IPS-18c (cell line): ENCODE measurements at regions not wholly inside any gene's neighbourhood (a gene's known extent, or its start where the extent isn't known, plus 50 kb on each side); places are given as distances from the start of the nearest gene placed in this dataset.

Experiments used
- H3K4me3 ChIP-seq: 2 replicates; pipeline ENCODE4 v1.7.0; 2013; ENCODE audit warnings: low read depth, mild to moderate bottlenecking, low read length, moderate library complexity; ENCODE audit not compliant: insufficient read depth
- H3K9me3 ChIP-seq: one replicate; pipeline ENCODE4 v1.6.1; 2013; ENCODE audit warnings: mild to moderate bottlenecking, low read length, moderate library complexity; ENCODE audit not compliant: control insufficient read depth, insufficient read depth

DNA sequence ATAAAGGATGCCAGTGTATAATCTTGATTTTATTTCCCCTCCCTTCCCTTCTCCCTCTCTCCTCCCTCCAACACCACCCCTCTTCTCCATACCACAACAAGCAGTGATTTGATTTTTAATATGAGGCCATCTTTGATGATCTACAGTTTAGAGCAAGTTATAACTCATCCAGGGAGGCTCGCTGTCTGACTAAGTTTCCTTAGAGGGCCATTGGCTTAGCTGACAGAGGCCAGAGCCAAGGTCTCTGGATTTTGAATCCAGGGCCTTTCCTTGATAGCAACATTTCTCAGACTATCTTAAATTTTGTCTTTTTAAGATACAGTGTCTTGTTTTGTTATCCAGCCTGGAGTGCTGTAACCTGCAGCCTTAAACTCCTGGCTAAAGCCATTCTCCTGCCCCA, 431.0 kb upstream of the USP24 start:
- no peaks in the 10 kb centered on the region for H3K9me3 ChIP-seq

DNA sequence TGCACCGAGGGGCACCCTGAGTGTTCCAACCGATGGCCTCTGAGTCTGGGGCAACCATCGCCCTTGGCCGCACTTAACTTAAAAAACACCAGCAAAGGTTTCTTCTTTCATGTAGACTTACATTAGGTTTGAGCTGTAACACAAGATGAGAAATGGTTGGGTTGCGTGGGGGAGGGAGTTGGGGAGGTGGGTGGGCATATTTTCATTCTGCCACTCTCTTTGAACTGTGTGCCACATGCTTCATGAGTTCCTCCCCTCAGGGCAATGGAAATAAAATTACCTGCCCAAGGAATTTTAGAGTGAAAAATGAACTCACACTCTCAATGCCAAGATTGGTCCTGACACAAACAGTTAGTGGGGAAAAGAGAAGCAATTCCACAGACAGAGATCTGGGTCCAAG, 430.1 kb upstream of the USP24 start:
- H3K4me3 ChIP-seq: no peak overlapping the region
- no peaks in the 10 kb centered on the region for H3K9me3 ChIP-seq

More for the DNA sequence above, 431.0 kb upstream of the USP24 start:
- H3K4me3 ChIP-seq: no peak overlapping the region

DNA sequence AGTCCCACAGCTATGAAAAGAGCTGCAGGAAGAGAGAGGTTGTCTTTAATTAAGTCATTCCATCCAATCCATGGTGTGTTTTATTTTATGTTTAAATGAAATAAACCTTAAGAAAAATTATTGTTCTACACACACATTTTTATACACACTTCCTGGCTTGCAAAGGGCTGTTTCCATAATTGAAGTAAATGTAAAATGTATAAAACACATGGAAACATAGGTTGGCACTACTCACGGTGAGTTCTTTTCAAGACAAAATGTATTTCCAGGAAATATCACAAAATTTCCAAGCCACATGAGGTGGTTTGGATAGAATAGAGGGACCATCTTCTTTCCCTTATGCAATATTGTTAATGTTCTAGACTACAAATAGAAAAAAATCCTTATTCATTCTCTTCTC, 426.8 kb upstream of the USP24 start:
- H3K9me3 ChIP-seq: no peaks in the 10 kb centered on the region
- H3K4me3 ChIP-seq: no peak overlapping the region

DNA sequence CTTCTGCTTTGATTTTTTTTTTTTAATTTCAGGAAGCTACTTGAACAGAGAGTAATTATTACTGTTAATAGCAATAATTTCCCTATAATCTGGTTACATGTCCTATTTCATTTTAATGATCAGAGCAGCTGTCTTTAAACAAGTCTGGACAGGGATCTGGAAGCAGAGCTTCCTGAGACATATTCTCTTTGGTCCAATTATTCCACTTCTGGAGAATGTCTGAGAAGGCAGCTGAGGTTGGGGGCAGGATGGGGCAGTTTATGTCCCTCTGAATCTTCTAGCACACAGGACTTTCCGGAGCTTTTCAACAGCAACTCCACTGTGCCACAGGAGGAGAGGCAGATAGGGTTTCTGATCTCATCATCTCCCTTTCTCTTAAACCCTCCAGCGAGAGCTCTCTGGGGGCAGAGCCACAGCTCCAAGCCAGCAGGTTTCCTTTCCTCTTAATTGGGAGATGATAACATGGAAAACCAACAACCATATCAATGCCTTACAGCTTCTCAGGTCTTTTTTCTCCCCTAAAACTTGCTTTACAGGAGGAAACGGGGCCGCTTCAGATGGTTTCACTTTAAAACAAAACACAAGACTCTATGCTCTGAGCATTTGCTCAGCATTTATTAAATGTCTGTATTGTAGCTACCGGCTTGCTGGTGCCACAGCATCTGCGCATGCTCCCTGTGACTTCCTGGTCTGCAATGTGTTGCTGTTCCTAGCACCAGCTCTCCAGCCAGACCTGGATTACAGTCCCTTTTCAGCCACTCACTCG, 425.7 kb upstream of the USP24 start:
- H3K9me3 ChIP-seq: no peaks in the 10 kb centered on the region
- H3K4me3 ChIP-seq: no peak overlapping the region

DNA sequence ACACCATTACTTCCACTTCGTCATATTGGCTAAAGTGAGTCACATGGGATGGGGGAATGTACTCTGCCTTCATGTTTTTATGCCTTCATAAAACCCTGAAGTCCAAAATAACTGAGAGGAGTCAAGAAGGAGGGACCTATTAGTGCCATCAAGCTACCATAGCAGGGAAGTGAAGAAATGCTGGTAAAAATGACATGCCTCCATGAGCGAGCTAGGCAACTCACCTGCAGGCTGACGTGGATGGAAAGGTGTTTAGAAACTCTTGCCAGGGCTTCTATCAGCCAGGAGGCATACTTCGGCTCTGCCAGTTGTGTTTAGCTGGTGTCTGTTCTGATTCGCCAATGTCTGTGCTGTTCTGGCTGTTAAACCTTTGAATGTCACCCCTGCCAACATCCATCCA, 424.4 kb upstream of the USP24 start:
- no peaks in the 10 kb centered on the region for H3K9me3 ChIP-seq
- H3K4me3 ChIP-seq: no peak overlapping the region

DNA sequence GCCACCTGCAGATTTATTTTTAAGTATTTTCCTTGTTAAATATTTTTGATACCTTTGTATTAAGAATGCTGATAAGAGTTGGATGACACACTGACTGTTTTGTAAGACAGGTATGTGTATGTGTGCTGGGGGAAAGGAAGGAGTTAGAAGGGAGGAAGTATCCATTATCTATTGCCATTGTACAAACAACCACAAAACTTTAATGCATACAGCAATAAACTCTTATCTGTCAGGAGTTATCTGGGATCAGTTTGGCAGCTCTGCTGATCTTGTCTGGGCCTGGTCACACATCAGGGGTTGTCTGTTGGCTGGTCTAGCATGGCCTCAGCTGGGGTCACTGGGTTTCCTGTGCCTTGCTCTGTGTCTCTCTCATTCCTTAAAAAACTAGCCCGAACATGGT, 423.9 kb upstream of the USP24 start:
- no peaks in the 10 kb centered on the region for H3K9me3 ChIP-seq
- H3K4me3 ChIP-seq: no peak overlapping the region

DNA sequence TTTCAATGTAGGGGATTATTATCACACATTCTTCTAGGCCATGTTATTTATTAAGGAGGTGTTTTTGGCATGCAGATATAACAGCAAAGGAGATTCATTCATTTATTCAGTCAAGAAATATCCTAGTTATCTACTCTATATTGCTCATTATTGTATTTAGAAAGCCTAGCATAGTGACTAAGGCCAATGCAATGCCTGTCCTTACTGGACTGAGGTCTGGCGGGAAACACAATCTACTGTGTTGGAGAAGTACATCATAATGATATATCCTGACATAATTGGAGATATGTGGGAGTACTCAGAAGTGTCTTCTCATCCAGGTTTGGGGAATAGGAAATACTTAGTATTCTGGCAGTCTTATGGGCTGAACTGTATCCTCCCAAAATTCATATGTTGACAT, 421.5 kb upstream of the USP24 start:
- no peaks in the 10 kb centered on the region for H3K9me3 ChIP-seq
- H3K4me3 ChIP-seq: no peak overlapping the region

DNA sequence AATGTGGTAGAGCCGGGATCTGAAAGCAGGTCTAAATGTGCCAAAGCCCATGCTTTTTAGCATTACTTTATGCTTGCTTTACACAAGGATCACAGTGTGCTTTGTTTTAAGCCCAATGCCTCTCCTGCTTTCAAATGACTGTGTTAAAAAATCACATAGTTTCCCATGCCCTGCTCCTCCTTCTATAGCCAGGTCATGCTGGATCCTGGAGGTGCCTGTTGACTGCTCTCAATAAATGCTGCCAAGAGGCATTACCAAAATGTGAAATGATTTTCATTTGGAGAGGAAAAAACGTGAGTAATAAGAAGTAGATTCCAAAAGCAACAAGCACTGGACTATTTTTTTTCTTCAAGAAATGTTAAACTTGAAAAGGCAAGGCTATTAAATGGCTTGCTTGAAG, 420.7 kb upstream of the USP24 start:
- no peaks in the 10 kb centered on the region for H3K9me3 ChIP-seq
- no peak overlapping the region for H3K4me3 ChIP-seq

DNA sequence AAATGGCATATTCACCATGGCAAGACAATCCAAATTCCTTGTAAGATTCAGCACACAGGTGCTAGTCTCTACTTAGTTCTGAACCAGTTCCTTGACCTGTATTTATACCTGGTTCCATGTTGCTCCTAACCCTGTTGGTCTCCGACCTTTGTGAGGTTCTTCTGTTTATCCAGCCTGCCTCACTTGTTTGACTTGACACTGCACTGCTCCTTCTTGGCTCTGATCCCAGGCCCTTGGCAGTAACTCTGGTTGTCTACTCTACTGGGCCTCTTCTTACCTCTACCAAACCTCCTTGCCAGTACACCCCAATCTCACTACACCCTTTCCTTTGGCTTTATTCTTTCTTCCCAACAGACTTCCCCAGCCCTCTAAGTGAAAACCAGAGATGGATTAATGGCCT, 419.4 kb upstream of the USP24 start:
- Histone ChIP-seq H3K9me3 (no peaks in the 10 kb centered on the region), H3K4me3 (no peak overlapping the region)

DNA sequence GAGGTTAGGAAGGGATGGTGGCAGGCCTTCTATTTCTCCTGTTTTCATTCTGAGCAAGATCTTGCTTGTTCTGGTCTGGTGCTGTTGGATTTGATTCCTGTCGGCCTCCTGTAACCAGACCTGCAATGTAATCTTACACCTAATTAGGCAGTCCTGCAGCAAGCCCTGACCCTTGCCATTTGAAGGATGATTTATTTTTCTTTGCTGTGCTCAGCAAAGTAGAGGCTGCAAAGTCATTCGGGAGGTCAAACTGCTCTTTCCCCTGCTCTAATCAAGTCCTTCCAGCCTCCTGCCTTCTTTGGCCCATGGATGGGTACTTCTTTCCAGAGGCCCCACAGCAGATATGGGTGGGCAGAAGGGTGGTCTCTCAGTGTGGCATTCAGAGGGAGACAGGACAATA, 417.7 kb upstream of the USP24 start:
- no peak overlapping the region for H3K4me3 ChIP-seq
- H3K9me3 ChIP-seq: no peaks in the 10 kb centered on the region

DNA sequence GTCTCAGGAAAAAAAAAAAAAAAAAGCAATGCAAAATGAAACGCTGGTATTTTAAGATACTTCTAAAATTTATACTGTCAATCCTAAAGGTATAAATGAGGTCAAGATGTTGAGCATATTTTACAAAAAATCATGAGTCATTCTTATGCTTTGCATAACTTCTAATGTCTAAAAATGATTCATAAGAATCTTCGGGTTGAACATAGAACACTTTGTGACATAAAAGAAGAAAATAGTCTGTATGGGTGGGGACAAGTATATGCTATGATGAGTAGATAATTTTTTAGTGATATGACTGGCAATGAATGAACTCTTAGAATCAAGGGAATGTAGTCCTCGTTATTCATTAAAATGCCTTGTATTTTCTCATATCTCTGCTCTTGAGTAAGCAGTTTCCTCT, 416.9 kb upstream of the USP24 start:
- Histone ChIP-seq H3K4me3 (no peak overlapping the region), H3K9me3 (no peaks in the 10 kb centered on the region)

DNA sequence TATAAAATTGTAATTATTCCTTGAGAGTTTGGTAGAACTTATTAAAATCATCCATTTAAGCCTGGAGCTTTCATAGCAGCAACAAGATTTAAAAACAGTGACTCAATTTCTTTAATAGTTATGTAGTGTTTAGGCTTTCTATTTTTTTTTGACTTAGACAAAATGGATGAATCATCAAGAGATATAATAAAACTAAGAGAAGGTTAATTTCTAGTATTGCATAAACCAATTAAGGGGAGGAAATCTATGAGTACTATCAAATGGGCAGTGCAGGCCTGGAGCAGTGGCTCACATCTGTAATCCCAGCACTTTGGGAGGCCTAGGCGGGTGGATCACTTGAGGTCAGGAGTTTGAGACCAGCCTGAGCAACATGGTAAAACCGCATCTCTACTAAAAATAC, 416.3 kb upstream of the USP24 start:
- no peaks in the 10 kb centered on the region for H3K9me3 ChIP-seq
- no peak overlapping the region for H3K4me3 ChIP-seq

DNA sequence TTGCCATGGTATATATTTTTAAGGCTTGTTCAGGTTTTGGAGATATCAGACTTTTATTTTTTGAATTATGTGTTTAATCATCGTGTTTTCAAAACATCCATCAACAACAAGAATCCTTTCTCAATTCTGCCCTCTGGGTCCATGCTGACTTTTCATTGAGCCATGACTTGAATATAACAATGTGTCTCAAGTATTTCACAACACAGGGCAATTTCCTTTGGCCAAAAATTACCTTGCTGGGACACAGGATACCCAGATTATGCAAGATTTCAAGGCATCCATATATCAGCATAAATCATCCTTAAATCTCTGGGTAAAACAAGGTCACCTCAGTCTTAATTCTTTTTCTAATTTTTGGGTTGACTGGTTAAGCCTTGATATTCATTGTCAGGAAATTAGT, 411.2 kb upstream of the USP24 start:
- no peak overlapping the region for H3K4me3 ChIP-seq
- no peaks in the 10 kb centered on the region for H3K9me3 ChIP-seq

DNA sequence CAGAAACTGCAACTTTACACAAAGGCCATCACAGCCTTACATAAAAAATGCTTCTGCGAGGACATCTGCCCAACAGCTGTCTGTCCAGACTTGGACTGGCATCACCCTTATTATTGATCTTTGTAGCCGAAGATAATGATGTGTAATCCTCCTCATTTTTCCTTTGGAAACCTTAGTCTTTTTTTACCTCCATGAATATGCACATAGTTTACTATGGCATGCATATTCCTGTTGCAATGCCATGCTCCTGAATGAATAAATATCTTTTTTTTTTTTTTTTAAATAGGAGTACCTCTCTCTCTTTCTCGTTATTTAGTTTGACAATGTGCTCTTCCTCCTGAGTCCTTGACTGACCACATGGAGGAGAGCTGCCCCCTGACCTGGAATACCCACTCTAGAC, 409.6 kb upstream of the USP24 start:
- Histone ChIP-seq H3K9me3 (no peaks in the 10 kb centered on the region), H3K4me3 (no peak overlapping the region)

DNA sequence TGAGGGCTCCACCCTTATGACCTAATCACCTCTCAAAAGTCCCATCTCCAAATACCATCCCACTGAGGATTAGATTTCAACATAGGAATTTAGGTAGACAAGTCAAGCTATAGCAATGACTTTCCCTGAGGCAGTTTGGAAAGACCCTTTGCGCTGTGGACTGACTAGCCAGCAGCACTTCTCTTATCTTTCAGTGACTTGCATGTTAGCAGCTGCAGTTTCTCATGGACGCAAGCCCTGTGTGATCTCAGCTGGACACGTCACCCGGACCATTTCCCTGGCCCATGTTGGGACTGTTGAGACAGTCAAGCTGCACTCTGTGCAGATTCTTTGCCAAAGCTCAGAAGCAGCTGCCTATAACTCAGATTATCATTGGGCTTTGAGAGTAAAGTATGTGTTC, 408.1 kb upstream of the USP24 start:
- no peak overlapping the region for H3K4me3 ChIP-seq
- H3K9me3 ChIP-seq: no peaks in the 10 kb centered on the region

DNA sequence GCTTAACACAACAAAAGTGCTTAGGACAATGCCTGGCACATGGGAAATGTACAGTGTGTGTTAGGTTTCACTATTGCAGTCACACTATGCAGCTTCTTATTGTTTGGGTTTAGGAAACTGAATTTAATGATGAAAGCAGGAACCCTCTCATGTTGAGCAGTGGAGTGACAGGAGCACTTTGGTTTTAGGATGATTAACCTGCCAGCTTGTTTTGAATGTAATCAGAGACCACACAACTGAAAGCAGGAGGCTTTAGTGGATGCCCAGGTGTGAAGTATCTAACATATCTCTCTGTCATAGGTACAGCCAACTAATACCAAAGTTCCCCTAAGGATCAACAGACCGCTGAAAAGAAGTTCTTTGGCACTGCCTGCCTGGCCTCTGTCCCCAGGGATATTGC, 406.9 kb upstream of the USP24 start:
- no peak overlapping the region for H3K4me3 ChIP-seq

DNA sequence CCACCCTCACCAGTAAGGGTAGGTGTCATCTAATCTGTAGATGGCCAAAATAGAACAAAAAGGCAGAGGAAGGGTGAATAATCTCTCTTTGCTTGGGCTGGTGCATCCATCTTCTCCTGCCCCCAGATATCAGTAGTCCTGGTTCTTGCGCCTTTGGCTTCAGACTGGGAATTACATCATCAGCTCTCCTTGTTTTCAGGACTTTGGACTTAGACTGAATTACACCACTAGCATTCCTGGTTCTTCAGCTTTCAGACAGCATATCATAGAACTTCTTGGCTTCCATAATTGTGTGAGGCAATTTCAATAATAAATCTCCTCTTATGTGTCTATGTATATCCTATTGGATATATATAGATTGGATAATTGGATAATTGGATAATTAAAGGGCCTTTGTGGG, 403.0 kb upstream of the USP24 start:
- Histone ChIP-seq H3K4me3 (no peak overlapping the region), H3K9me3 (no peaks in the 10 kb centered on the region)

More for the DNA sequence above, 406.9 kb upstream of the USP24 start:
- H3K9me3 ChIP-seq: no peaks in the 10 kb centered on the region

DNA sequence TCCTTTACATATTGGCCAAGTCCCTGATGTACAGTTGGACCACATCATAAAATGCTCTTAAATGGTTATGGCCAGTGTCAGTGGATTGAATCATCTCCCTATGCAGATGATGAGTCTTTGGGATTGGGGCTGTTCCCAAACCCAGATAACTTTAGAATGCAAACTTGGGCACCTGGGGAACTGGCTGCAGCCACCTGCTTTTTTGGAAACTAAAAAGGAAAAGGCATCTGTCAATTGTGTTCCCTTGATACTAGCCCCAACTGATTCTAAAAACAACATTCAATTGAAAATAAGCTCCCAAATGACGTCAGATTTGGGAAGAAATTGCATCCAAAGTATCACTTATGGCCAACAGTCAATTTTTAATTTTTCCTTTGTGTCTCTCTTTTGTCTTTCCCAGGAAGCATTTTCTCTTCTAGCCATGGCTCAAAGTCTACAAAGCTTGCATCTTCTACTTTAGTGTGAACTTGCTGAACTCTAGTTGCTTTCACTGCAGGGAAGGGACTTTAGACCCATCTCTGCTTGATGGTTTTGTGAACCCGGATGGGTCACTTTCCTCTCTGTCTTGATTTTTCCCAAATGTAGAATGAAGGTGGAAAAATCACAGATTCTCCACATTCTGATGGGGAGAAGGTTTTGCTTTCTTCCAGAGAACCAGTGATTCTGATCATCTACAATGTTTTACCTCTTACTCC, 402.3 kb upstream of the USP24 start:
- Histone ChIP-seq H3K4me3 (no peak overlapping the region), H3K9me3 (no peaks in the 10 kb centered on the region)

DNA sequence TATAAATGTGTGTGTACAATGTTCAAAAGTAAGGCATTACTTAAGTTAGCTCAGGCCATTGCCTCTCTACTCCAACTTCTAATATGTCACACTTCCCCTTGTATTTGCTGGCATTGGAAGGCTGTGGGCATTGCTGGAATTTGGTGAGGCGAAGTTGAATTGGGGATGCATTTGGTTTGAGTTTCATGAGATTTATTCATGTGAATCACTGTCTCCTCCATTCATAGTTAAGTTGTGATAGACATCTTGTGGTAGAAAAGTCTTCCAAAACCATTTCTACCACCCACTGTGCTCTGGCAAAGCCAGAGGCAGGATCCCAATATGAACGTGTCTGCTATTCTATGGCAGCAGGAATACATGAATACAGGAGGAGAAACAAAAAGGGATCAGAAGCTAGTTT, 397.8 kb upstream of the USP24 start:
- H3K4me3 ChIP-seq: no peak overlapping the region
- peaks cover 5% of the 10 kb centered on the region for H3K9me3 ChIP-seq
